ENCODE measurements at regions not wholly inside any gene's neighbourhood (a gene's known extent, or its start where the extent isn't known, plus 50 kb on each side); places are given as distances from the start of the nearest gene placed in this dataset.

- H3F3A ChIP-seq (ENCODE audit: insufficient read depth, low read length), result no peaks in the 10 kb centered on the region
- TF ChIP-seq EZH2 (IDR thresholded peaks at IDR 0.05; ENCODE audit: borderline replicate concordance, low read length), result no peak
- no peak for TF ChIP-seq CTCF (IDR thresholded peaks at IDR 0.05; ENCODE audit: low read length)
- no peaks in the 10 kb centered on the region for H3K4me1 ChIP-seq (ENCODE audit: insufficient read depth, low read length, severe bottlenecking)
- no peaks in the 10 kb centered on the region for H4K20me1 ChIP-seq (ENCODE audit: insufficient read depth, low read length)
- H3K36me3 ChIP-seq (ENCODE audit: insufficient read depth, low read length), result no peaks in the 10 kb centered on the region
- H3K9me2 ChIP-seq (ENCODE audit: low read depth, low read length), result no peaks in the 10 kb centered on the region
- no peak overlapping the region for H3K27ac ChIP-seq (ENCODE audit: low read depth, low read length, poor library complexity, severe bottlenecking)
- no peaks in the 10 kb centered on the region for H3K79me2 ChIP-seq (ENCODE audit: insufficient read depth, low read length)
- no peaks in the 10 kb centered on the region for H3K27me3 ChIP-seq (ENCODE audit: insufficient read depth, low read length)
- H3K9ac ChIP-seq (ENCODE audit: low read length), result no peak overlapping the region
- no peak overlapping the region for H2AFZ ChIP-seq (ENCODE audit: low read length)
- no peak overlapping the region for H3K4me2 ChIP-seq (ENCODE audit: low read length)
- no peaks in the 10 kb centered on the region for H3K9me3 ChIP-seq (ENCODE audit: low read length)
- H3K4me3 ChIP-seq (ENCODE audit: low read depth, low read length, poor library complexity, severe bottlenecking), result no peak overlapping the region
Measured at GRCh38 chr11:25357133-25357532, 860.3 kb downstream of the LUZP2 start.

GRCh38 chr11:25377466-25377865 lies 880.6 kb downstream of the LUZP2 start:
- TF ChIP-seq EZH2 (IDR thresholded peaks at IDR 0.05; ENCODE audit: borderline replicate concordance, low read length), result no peak
- no peak for TF ChIP-seq CTCF (IDR thresholded peaks at IDR 0.05; ENCODE audit: low read length)
- H3F3A ChIP-seq (ENCODE audit: insufficient read depth, low read length), result no peaks in the 10 kb centered on the region

GRCh38 chr11:25396847-25397246 lies 900.0 kb downstream of the LUZP2 start:
- H3K27me3 ChIP-seq (ENCODE audit: insufficient read depth, low read length), result no peaks in the 10 kb centered on the region
- no peak overlapping the region for H3K4me2 ChIP-seq (ENCODE audit: low read length)
- no peaks in the 10 kb centered on the region for H3K79me2 ChIP-seq (ENCODE audit: insufficient read depth, low read length)
- H3F3A ChIP-seq (ENCODE audit: insufficient read depth, low read length), result no peaks in the 10 kb centered on the region
- no peak overlapping the region for H3K9ac ChIP-seq (ENCODE audit: low read length)
- no peaks in the 10 kb centered on the region for H3K36me3 ChIP-seq (ENCODE audit: insufficient read depth, low read length)
- H3K9me3 ChIP-seq (ENCODE audit: low read length), result no peaks in the 10 kb centered on the region
- TF ChIP-seq CTCF (IDR thresholded peaks at IDR 0.05; ENCODE audit: low read length), result no peak
- no peak for TF ChIP-seq EZH2 (IDR thresholded peaks at IDR 0.05; ENCODE audit: borderline replicate concordance, low read length)
- no peak overlapping the region for H3K4me3 ChIP-seq (ENCODE audit: low read depth, low read length, poor library complexity, severe bottlenecking)
- H4K20me1 ChIP-seq (ENCODE audit: insufficient read depth, low read length), result no peaks in the 10 kb centered on the region
- no peaks in the 10 kb centered on the region for H3K4me1 ChIP-seq (ENCODE audit: insufficient read depth, low read length, severe bottlenecking)
- no peak overlapping the region for H2AFZ ChIP-seq (ENCODE audit: low read length)
- H3K9me2 ChIP-seq (ENCODE audit: low read depth, low read length), result no peaks in the 10 kb centered on the region; the same call in 1 of the 2 replicates
- H3K27ac ChIP-seq (ENCODE audit: low read depth, low read length, poor library complexity, severe bottlenecking), result no peak overlapping the region

More at GRCh38 chr11:25377466-25377865, 880.6 kb downstream of the LUZP2 start:
- Histone ChIP-seq H3K36me3 (ENCODE audit: insufficient read depth, low read length) (no peaks in the 10 kb centered on the region), H3K4me2 (ENCODE audit: low read length) (no peak overlapping the region), H4K20me1 (ENCODE audit: insufficient read depth, low read length) (no peaks in the 10 kb centered on the region), H3K27ac (ENCODE audit: low read depth, low read length, poor library complexity, severe bottlenecking) (no peak overlapping the region), H3K4me1 (ENCODE audit: insufficient read depth, low read length, severe bottlenecking) (no peaks in the 10 kb centered on the region), H3K27me3 (ENCODE audit: insufficient read depth, low read length) (no peaks in the 10 kb centered on the region), H3K9ac (ENCODE audit: low read length) (no peak overlapping the region), H3K9me3 (ENCODE audit: low read length) (no peaks in the 10 kb centered on the region), H3K9me2 (ENCODE audit: low read depth, low read length) (no peaks in the 10 kb centered on the region), H3K79me2 (ENCODE audit: insufficient read depth, low read length) (no peaks in the 10 kb centered on the region), H2AFZ (ENCODE audit: low read length) (no peak overlapping the region), H3K4me3 (ENCODE audit: low read depth, low read length, poor library complexity, severe bottlenecking) (no peak overlapping the region)
